CD4-positive, alpha-beta T cell treated with Interleukin-21 for 1 hour (primary cell): ENCODE measurements at regions not wholly inside any gene's neighbourhood (a gene's known extent, or its start where the extent isn't known, plus 50 kb on each side); places are given as distances from the start of the nearest gene placed in this dataset.

ENCODE experiments used
- DNase-seq: peaks from one replicate; pipeline ENCODE4 v3.0.0-alpha.2; 2020

DNA sequence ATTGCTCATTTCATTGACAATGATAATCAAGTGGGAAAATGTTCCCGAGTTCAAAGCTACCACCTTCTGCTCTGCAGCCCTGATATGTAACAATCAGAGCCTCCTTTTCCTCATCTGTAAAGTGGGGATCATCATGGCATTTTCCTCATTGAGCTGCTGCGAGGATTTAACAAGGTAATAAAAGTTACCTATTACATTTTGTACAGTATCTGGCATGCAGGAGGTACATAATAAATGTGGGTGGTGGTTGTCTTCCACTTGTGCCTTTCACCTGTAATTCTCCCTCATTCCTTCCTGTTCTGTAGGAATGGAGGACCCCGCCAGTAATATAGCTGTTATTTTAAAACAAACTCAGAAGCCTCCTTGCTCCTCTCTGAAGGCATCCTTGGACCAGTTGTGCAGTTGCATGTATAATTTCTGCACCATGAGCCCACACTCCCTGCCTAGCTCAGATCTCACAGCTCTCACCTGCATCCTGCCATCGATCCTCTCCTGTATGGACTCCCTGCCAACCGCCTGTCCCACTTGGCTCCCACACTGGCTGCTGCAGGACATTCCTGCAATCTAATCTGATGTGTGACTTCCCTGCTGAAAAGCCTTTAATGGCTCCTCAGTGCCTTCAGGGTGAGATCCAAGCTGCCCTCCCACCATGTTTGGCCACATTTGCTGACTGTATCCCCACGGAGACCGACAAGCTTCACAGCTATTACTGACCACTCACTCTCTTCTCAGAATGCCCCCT lies 350.4 kb downstream of the EN1 start:
- no peak for DNase-seq

DNA sequence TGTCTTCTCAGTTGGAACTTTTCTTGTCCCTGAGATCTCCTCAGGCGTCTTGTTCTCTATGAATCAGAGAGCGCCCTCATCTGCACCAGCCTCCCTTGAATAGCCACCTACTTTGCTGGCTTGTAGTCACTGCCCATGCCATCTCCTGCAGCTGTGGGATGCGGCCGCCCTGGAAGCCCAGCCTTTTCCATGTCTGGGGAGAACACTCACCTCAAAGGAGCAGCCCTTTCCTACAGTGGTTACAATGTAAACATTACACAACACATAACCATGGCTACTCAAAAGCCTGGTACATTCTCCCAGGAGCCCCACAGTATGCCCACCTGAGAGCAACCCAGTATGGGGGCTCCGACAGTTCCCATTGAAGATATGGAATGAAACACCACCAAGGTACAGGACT lies 351.0 kb downstream of the EN1 start:
- no peak for DNase-seq

DNA sequence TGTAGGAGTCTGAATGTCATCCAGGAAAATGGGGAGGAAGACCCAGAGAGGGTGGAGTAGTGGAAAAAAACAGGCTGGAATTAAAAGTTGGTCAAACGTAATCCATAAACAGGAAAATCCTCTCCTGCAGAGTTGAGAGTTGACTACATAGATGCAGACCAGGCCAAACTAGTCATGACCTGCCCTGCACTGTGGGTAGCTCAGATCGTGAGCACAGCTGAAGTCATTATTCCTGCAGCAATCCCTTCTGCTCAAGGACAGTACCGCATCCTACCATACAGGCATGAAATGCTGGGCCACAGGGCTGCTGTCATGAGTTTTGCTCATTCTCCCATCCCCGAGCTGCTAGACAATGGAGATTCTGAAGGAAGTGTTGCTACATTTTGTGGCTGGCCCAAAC lies 352.2 kb downstream of the EN1 start:
- DNase-seq, result no peak

DNA sequence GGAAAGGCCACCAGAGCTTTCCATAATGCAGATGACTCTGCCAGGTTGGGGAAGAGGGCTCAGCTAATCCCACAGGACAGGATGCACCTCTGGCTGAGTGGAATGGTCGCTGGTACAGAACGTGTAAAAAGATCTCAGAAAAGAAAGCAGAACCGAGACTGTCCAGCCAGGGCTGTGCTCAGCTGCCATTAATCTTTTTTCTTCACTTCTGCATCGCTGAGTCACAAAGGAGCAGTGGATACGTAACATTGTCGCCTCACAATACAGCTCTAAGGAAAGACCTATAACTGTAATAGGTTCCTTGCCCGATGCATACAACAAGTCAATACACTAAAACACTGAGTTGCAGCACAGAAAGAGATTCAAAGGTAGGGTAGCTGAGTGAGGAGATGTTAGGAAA lies 354.2 kb downstream of the EN1 start:
- no peak for DNase-seq

DNA sequence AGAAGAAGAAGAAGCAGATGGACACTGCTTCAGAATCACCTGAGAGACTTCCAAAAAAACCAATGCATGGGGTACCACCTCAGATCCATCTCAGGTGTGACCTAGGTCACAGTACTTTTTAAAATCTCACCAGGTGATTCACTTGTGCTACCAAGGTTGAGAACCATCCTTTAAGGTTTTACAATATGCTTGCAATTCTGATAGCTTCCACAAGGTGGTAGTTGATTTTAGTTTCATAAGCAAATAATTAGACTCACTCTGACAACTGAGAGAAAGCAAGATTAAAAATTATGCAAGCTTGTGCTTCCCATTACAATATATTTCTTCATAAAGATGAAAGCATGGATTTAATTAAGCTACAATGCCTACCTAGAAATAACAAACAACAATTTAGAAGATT lies 355.1 kb downstream of the EN1 start:
- no peak for DNase-seq

DNA sequence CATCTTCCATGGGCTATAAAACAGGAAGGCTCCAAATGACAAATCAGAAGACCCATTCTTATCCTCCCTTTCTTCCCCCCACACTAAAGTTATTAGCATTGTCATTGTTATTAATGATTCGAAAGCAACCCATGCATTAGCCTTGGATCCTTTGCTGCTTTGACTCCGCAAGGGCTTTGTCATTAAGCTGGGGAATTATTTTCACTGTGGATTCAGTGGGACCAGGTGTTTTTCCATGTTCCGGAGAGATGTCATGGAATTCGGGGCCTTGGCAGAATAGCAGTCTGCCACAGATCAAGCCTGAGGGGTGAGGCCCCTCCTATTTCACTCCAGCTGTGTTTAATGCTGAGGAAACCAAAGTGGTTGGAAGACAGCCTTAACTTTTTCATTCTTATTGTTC lies 357.1 kb downstream of the EN1 start:
- no peak for DNase-seq

DNA sequence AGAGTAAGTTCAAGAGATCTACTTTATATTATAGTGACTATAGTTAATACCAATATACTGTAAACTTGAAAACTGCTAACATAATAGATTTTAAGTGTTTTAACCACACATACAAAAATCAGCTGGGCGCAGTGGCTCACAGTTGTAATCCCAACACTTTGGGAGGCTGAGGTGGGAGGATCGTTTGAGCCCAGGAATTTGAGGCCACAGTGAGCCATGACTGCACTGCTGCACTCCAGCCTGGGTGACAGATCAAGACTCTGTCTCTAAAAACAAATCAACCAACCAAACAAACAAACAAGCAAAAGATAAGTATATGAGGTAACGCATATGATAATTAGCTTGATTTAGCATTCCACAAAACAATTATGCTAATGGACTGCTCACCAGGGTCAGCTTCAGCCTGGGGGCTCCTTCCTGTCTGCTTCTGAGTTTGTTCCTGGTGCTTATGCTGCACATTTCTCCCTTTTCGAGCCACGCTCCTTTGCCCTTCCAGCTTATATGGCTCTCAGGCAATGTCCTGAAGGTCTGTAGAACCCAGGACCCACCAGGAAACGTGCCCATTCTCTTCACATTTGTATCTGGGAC lies 357.6 kb downstream of the EN1 start:
- DNase-seq, result no peak

DNA sequence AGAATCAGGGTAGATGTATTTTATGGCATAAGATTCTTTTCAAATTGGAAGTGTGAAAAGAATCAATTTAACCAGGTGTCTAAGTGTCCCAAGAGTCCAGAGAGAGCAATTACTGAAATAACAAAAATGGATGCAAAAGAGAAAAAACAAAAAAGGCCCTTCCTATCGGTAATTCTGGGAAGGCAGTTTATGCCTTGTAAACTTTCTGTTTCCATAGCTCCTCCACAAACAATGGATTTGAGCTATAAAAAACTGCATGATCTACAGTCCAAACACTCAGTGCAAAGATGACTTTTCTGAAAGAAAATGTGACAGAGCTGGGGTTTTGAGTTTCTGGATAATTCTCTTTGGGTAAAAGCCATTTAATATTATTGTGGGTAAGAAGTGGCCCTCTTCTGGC lies 366.1 kb downstream of the EN1 start:
- DNase-seq, result no peak

DNA sequence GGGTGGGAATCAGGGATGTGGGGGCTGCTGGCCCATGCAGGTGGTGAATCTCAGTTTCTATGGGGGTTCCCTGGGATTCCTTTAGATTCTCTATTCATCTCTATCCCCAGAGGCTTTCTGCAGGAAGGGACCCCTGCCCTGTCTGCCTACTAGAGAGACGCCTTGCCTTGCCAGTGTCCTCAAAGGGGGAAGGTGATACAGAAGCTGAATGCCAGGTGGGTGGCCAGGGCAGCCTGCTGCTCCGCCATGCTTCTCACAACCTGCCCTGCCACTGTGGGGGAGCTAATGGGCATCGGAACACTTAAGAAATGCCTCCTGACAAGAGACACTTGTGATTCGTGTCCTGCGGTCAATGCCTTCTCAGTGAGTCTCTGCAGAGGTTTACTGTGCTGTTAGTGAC lies 368.4 kb downstream of the EN1 start:
- DNase-seq, result no peak

DNA sequence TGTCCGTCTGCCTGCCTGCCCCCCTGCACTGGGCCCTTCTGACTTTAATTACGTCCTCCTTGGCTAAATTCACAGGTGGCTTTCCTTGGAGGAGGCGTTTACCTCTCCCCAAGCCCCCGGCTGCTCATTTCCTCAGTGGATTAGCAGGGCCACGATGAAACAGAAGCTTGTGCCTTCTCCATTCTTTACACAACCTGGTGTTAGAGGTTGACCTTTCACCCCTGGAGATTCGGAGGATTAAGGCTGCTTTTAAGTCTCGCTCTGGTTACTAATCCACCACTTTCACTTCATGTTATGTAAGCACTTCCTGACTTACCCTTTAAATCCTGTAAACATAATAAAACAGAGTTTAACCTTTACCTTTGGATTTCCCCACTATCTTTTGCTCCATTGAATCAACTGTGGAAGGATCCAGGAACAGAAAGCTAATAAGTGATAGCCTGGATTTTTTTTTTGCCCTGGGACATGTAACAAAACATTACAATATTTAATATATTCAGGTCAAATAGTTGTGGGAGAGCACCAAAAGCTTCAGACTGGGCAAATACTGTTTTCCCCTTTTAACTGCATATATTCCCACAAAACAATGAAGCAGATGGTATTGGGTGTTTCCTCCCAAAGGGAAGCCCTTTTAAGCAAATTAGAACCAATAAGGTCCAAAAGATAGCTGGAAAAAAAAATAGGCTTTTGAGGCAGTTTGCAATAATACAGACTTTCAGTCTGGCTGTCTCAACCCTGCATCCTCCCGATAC lies 370.2 kb downstream of the EN1 start:
- DNase-seq, result no peak

DNA sequence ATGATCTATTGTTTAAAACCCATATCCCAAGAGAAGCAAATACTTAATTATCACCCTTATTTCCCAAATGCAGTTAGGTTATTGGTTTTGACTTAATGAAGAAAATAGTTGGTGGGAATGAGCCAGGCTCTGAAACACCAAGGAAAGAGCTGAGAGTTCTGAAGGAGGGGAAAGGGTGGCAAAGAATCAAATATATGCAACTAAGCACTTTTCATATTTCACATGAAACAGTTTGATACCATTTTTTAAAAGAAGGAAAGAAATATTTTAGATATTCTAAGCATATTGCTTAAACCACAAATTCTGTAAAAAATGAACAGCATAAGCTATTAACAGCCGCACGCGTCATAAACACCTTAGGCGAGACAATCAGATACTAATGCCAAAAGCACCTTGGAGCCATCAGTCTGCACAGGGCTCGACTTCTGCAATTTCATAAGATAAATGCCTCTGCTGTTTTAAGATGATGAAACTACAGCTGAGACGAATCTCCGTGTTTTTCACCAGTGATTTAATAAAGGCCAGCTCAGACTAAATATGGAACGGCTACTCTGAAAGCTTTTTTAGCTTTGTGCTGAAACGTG lies 371.7 kb downstream of the EN1 start:
- no peak for DNase-seq

DNA sequence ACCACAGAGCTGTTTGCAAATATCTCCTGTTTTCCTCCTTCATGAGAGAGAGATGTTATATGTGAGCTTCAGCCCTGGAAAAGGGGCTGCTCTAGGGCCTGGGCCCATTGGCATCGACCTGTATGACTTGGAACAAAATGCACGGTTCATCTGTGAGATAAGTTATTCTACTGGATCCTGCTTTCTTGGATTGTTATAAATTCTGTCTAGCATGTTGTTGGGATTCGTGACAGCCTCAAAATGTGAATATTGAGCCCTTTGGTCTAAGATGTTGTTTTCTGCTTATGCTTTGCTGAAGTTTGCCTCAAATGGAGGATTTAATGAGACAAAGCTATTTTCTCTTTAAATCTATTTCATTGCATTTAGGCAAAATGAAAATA lies 372.9 kb downstream of the EN1 start:
- DNase-seq, result no peak

DNA sequence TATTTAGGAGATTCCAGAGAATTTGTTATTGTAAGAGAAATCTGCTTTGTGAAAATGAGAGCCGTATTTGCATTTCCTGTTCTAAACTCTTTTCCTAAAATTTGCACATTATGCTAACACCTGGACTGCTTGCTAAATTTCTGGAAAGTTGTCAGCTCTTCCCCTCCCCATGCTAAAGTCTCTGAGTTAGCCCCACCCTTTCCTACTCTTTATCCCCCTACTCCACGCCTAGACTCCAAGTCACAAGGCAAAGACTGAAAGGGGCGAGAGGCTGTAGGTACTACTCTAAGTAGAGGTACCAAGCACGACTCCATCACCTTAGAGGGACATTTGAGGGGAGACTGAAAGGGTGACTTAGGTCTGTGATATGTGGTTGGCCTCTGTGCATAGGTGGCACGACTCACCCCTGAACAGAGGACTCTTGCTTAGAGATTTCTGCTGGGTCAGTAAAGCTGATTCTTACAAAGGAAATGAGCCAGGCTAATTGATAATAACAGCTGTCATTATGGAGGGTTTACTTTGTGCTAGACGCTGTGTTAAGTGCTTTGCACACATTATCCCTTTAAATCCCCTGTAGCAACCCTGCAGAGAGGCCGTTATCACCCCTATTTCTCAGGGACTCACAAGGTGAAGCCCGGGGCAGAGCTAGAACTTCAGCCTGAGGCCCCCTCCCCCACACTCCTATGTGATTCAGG lies 373.5 kb downstream of the EN1 start:
- no peak for DNase-seq

DNA sequence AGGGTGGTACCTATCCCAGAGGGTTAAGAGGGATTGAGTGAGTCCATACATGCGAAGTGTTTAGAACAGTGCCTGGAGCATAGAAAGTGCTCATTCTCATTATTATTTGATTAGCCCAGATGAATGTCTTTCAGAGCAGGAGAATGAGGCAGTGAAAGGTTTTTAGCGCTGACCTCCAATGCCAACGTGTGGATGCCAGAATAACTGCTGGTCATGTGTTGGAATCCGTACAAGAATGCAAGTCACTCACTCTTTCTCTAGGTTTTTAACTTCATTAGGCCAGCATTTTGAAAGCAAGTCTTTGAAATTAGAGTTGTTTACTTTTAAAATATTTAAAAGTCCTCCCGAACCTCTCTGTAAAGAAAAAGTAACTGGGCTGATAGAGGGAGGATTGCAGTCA lies 374.2 kb downstream of the EN1 start:
- no peak for DNase-seq

DNA sequence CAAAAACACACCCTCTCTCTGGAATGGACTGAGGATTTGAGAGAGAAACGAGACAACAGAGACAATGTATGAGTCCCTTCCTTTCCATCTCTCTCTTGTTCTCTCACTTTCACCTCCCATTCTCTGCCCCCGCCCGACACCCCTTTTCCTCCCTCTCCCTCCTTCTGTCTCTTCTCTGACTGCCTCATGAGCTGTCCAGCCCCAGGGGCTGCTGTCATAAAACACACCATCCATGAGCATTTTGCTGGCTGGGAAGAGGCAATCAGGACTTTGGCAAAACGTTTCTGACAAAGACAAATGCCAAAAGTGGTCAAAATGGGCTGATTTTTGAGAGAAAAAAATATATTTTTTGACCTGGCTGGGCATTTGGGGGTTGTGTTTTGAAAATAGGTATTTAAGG lies 377.2 kb downstream of the EN1 start:
- no peak for DNase-seq

DNA sequence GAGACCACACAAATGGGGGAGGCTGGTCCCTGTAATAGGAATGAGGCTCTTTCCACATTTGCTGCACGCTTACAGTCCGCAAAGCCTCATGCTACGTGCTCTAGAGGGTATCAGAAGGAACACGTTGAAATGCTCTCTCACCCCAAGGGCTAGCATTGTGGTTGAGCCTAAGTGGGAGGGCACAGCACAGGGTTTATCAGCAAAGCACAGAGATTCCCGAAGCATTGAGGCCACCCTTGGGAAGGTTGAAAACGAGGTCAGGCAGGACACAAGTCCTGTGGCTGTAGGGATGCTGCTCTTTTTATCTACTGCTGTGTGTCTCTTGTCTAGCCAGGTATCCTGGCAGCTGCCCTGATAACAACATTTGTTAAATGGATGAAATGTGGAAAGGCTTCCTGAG lies 378.3 kb downstream of the EN1 start:
- no peak for DNase-seq

DNA sequence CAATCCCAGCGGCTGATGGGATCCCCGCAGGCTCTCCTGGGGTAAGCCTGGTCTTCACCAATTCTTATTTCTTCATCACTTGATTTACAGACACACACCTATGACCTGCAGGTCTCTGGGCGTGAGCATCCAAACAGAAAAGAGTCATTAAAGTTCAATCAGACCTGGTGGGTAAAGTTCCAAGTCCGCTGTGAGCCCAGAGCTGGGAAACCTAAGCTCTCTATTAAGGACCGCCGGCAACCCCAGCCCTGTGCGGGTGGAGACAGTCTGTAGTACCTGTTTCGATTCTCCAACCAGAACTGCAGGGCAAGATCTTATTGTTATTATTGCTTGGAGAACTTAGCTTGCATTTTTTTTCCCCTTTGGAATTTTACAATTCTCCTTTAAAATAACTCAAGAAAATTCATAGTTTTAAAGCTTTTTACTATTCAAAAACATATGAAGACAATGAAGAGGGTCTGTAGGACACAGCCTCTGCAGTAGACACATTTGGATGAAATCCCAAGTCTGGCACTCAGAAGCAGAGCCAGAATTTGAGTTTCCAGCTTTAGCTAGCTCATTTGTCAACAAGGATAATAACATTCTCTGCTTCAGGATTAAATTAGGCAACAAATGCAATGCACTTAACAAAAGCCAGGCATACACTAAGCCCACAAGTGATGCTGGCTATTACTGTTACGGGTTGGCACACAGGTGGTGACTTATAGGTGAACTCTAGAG lies 376.4 kb downstream of the INSIG2 start:
- no peak for DNase-seq

DNA sequence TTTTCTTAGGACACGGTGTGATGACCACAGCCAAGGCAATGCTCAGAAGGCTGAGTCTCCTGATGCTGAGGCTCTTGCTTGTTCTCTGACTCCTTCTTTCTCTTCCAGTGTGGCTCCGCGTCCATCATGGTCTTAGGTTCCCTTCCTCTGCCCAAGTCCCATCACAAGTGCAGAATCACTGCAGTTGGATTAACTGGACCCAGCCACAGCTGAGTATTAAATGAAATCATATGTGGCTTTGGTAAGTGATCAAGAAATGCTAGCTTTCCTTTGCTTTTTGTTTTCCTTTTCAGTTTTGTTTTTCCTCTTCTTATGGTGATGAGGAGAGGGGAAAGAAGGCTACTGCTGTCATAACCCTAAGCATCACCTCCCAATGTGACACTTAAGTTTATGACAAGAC lies 375.8 kb downstream of the INSIG2 start:
- no peak for DNase-seq

DNA sequence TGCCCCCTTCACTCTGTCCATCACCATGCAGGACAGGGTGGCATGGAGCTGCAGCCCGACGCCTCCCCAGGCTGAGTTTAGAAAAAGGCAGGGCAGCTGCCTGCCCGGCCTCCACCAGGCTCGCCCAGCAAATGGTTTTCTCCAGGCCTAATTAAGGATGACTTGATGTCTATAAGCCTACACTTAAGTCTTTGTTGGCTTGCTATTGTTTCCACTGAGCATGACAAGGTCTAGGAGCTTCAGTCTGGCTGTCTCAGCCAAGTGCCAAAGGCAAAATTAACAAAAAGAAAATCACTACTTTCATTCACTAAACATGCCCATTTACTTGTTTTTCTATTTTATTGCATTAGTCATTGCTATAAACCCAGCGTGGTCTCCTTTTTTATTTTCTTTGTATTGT lies 372.2 kb downstream of the INSIG2 start:
- DNase-seq, result no peak

DNA sequence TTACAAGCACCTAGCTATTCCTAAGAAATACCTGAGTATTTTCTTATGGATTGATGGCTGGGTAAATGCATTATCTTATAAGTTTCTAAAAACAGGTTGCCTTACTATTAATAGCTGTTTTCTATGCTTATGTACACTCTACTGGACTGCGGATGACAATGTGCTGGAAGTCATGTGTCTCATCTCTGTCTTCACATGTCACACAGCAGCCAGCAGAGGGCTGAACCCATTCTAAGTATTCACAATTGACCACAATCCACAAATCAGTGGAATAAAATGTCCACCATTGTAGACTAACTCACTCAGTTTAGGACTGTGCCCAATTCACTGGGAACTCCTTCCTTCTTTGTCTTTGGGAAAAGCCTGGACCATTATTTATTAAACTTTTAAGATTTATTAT lies 371.2 kb downstream of the INSIG2 start:
- no peak for DNase-seq

DNA sequence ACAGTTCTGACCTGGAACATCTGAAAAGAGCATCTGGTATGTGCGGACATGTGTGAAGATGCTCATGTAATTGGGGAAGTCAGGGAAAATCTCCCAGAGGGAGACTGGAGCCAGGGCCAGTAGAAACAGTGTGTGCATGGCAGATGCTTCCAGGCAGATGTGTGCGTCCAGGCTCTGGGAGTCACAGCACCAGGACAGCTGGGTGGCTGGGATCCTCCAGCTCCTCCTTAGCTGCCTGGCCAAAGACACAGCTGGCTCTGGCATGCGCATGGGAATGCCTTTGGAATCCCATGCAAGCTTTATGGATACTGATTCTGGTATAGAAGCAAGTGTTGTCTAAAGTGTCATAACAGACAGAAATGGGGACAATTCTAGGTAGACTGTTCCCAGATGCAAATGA lies 369.7 kb downstream of the INSIG2 start:
- DNase-seq, result no peak

DNA sequence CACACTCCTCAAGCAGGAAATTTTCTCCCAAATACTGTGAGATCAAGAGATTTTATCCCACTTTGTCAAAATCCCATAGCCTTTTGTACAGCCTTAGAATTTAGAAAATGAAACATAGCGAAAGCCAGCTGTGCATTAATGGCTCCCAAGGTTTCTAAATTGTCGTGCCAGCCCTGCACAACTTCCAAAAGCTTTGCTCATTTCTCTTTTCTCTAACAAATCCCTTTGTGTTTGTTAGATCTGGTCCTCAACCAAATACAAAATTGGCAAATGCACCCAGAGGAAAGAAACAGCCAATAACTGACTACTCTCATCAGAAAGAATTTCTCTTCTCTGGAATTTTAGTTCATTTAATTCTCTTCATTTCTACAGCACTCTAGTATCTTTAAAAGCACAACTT lies 361.1 kb downstream of the INSIG2 start:
- DNase-seq, result no peak

DNA sequence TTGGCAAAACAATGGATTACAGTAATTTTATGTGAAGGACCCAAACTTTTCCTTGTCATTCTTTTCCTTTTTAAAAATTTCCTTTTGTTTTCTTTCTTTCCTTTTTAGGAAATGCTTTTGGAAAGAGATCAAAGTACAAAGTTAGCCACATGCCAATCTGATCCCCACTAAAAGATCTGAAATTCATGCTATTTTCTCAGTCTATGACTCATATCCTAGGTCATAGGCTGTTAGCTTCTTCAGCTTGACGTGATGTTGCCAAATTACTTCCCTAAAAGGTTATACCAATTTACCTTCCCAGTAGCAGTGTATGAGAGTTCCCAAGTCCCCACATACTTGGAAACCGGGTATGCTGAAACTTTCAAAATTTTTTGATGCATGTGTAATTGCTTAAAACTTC lies 355.3 kb downstream of the INSIG2 start:
- no peak for DNase-seq
